GM10248 (cell line): ENCODE measurements at regions not wholly inside any gene's neighbourhood (a gene's known extent, or its start where the extent isn't known, plus 50 kb on each side); places are given as distances from the start of the nearest gene placed in this dataset.

Experiments used
- CTCF ChIA-PET: fragments of 300-600 bp; sonication (Branson Sonifier 250); formaldehyde crosslinking; extraction: SDS; loops from one replicate; lab custom pipeline; 2021; ENCODE audit warnings: antibody characterized with exemption; lab: Yijun Ruan, JAX
- POLR2A ChIA-PET: fragments of 350-650 bp; sonication (Branson Sonifier 250); formaldehyde crosslinking; extraction: SDS; loops from one replicate; lab custom pipeline; 2020; ENCODE audit warnings: antibody characterized with exemption; lab: Yijun Ruan, JAX
- DNase-seq: peaks from one replicate; pipeline ENCODE4 v3.0.0; 2012; ENCODE audit errors: extremely low spot score
- CTCF ChIP-seq: IDR thresholded peaks from 2 replicates; pipeline ENCODE4 v1.5.1; 2012; ENCODE audit warnings: mild to moderate bottlenecking, low read depth; ENCODE audit errors: extremely low read depth, missing control alignments, control extremely low read depth

- no peak for TF ChIP-seq CTCF
- CTCF ChIA-PET, result interaction anchor here (1.8 kb wide), 1 partner anchor 30 kb away, joined by 4 read pairs; no protein-coding TSS in a partner anchor
- POLR2A ChIA-PET, result no interaction called here
- no peak for DNase-seq
These were observed 265.3 kb upstream of the TCF21 start for GRCh38 chr6:133623621-133624020.

- DNase-seq, result no peak
- ChIA-PET POLR2A (no interaction called here), CTCF (interaction anchor here (0.8 to 1.0 kb wide), 2 partner anchors 10 to 663 kb away, joined by 3 read pairs; no protein-coding TSS in a partner anchor)
- TF ChIP-seq CTCF, result no peak
These were observed 262.7 kb upstream of the TCF21 start for GRCh38 chr6:133626096-133626666.

- TF ChIP-seq CTCF, result no peak
- POLR2A ChIA-PET, result no interaction called here
- DNase-seq, result no peak
- CTCF ChIA-PET, result no interaction called here
These were observed 258.9 kb upstream of the TCF21 start for GRCh38 chr6:133629970-133630369.

GRCh38 chr6:133630651-133631050, 258.3 kb upstream of the TCF21 start:
- ChIA-PET POLR2A (no interaction called here), CTCF (no interaction called here)
- no peak for DNase-seq
- no peak for TF ChIP-seq CTCF

GRCh38 chr6:133631421-133631820, 257.5 kb upstream of the TCF21 start:
- no peak for DNase-seq
- CTCF ChIA-PET, result interaction anchor here (0.9 to 1.3 kb wide), 2 partner anchors 9 to 29 kb away, joined by 3 to 5 read pairs; no protein-coding TSS in a partner anchor
- no peak for TF ChIP-seq CTCF
- POLR2A ChIA-PET, result no interaction called here

- no peak for DNase-seq
- POLR2A ChIA-PET, result no interaction called here
- CTCF ChIA-PET, result interaction anchor here (0.8 to 1.3 kb wide), 3 partner anchors 10 to 80 kb away, joined by 3 to 5 read pairs (median 3); no protein-coding TSS in a partner anchor
- no peak for TF ChIP-seq CTCF
These were observed 256.7 kb upstream of the TCF21 start for GRCh38 chr6:133632206-133632605.

- no peak for TF ChIP-seq CTCF
- DNase-seq, result no peak
- ChIA-PET CTCF (interaction anchor here (0.8 to 1.5 kb wide), 3 partner anchors 12 to 81 kb away, joined by 3 read pairs; no protein-coding TSS in a partner anchor), POLR2A (no interaction called here)
These were observed 256.0 kb upstream of the TCF21 start for GRCh38 chr6:133632906-133633305.
